Small intestine (tissue), 7 donors: ENCODE measurements at regions not wholly inside any gene's neighbourhood (a gene's known extent, or its start where the extent isn't known, plus 50 kb on each side); places are given as distances from the start of the nearest gene placed in this dataset.

Experiments used
- DNase-seq, 2 donors: peaks; one replicate each; pipeline versions ENCODE4 v3.0.0 to v3.0.0-alpha.2; 2013
- FAIRE-seq: peaks from 2 replicates; lab custom pipeline; 2012; peaks lifted over from hg19 to GRCh38; lab: Jason Lieb, UNC
- H3K27ac ChIP-seq, 3 donors: one replicate each; pipeline ENCODE4 v1.5.1; 2013; ENCODE audit warnings: low read length in 2 of 3, mild to moderate bottlenecking in 2 of 3, control low read depth in 1 of 3, inconsistent platforms in 1 of 3, low read depth in 1 of 3, moderate library complexity in 1 of 3
- H3K27me3 ChIP-seq, 3 donors: one replicate each; pipeline ENCODE4 v1.6.1; 2013; ENCODE audit warnings: low read length in 3 of 3, inconsistent platforms in 1 of 3; ENCODE audit not compliant: control insufficient read depth in 3 of 3, insufficient read depth in 3 of 3
- H3K36me3 ChIP-seq, 3 donors: one replicate each; pipeline ENCODE4 v1.6.1; 2013; ENCODE audit warnings: low read length in 3 of 3, inconsistent platforms in 1 of 3, low read depth in 1 of 3, mild to moderate bottlenecking in 1 of 3, moderate library complexity in 1 of 3; ENCODE audit not compliant: control insufficient read depth in 3 of 3, insufficient read depth in 2 of 3
- H3K4me1 ChIP-seq, 3 donors: one replicate each; pipeline ENCODE4 v1.6.1; 2013; ENCODE audit warnings: low read length in 2 of 3, inconsistent platforms in 1 of 3, low read depth in 1 of 3, mild to moderate bottlenecking in 1 of 3, moderate library complexity in 1 of 3; ENCODE audit not compliant: control insufficient read depth in 3 of 3, insufficient read depth in 2 of 3
- H3K4me3 ChIP-seq, 3 donors: one replicate each; pipeline ENCODE4 v1.5.1; 2013; ENCODE audit warnings: low read length in 3 of 3, control low read depth in 1 of 3, inconsistent platforms in 1 of 3, low read depth in 1 of 3, mild to moderate bottlenecking in 1 of 3, moderate library complexity in 1 of 3
- H3K9me3 ChIP-seq, 2 donors: one replicate each; pipeline ENCODE4 v1.6.1; 2013; ENCODE audit warnings: low read depth in 1 of 2, low read length in 1 of 2; ENCODE audit not compliant: control insufficient read depth in 2 of 2, insufficient read depth in 1 of 2
- WGBS, 3 donors: extraction: QIAGEN DNeasy Blood & Tissue Kit; methylation state at CpG; one replicate each; pipeline ENCODE4 v1.1.7; 2013; 5-methylcytosine and 5-hydroxymethylcytosine counted together
- donor health status: healthy with polysubstance abuse.
- donor health status: control.
- donor health status: control.
- donor health status: Bipolar disorder and iron deficiency.
- donor health status: healthy.

DNA sequence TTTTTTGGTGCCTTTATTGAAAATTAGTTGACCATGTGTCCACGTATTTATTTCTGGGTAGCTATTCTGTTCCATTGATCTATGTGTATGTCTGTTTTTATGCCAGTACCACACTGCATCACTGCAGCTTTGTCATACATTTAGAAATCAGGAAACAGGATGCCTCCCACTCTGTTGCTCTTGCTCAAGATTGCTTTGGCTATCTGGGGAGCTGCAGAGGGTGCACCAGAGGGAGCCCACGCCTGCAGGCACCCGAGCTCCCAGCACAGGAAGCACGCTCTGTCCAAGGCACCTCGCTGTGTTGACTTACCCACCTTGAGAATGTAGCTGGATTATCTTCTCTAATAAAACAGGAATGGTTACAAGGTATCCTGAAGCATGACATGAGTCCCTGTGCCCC is 301.7 kb downstream of the TCERG1L start:
- FAIRE-seq, result no peak

DNA sequence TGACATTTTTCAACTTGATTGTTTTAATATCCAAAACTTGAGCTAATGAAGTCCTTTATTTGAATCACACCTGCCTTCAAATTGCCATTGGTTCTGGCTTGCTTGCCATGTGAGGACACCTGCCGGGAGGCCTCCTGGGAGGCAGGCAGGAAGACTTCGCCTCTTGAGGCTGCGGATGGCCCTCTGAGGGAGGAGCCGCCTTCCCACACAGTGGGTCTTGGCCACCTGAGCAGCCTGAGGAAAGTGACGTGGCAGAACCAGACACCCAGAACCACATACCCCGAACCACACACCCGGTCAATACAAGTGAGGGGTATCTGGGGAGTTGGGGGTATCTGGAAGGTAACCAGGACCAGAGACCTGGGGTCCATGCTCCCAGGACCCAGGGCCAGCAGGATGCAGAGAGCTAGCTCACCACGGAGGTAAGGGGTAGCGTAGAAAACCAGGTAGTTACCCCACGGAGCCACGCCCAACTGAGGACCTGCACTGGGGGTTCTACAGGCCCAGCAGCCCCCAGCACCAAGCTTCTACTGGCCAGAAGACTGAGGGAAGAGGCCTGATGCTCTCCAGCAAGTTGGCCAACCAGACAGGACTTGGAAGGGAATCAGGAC is 300.5 kb downstream of the TCERG1L start:
- Histone ChIP-seq H3K9me3 (no peaks in the 10 kb centered on the region), H3K4me1 (no peaks in the 10 kb centered on the region), H3K27me3 (no peaks in the 10 kb centered on the region), H3K36me3 (no peaks in the 10 kb centered on the region), H3K4me3 (no peak overlapping the region), H3K27ac (no peak overlapping the region)
- no peak for DNase-seq
- FAIRE-seq, result no peak
- WGBS, 3 donors, result 87 to 90% (median 90%) methylated on average over 11 of the region's 11 CpGs

More for the DNA sequence above, 301.7 kb downstream of the TCERG1L start:
- no peak overlapping the region for H3K27ac ChIP-seq
- H3K27me3 ChIP-seq, result no peaks in the 10 kb centered on the region
- WGBS, 3 donors, result 55 to 69% (median 66%) methylated on average over 5 of the region's 5 CpGs
- H3K4me3 ChIP-seq, result no peak overlapping the region
- H3K36me3 ChIP-seq, result no peaks in the 10 kb centered on the region
- H3K9me3 ChIP-seq, result no peaks in the 10 kb centered on the region
- DNase-seq, result no peak
- no peaks in the 10 kb centered on the region for H3K4me1 ChIP-seq

DNA sequence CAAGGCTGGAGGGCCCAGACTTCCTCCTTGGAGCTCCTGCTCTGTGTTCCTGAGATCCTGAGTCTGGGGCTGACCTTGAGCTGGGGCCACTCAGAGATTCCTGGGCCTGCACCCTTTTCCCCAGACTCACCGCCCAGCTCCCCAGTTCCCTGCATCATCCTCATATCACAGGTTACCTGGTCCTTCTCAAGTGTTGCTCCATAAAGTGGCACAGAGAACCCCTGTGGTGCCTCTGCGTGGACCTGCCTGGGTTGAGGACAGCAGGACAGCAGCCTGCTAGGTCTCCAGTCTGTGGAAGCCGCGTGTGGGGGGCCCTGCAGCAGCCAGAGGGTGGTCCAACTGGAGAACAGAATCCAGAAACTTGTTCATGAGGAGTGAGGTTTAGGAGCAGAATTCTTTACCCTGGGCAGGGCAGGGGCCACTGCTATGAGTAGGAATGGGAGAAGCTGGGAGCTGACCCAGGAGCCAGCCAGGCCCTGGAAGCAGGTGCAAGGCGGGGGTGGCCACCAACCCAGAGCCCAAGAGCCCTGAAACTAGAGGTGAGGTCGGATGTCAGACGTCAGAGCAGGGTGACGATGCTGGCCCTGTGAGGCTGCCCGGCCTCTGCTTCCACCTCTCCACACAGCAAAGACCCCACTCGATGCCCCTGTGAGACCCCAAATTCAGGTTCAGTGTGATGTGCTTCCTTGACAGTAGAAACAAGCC is 299.4 kb downstream of the TCERG1L start:
- no peak overlapping the region for H3K4me3 ChIP-seq
- WGBS, 3 donors, result 72 to 82% (median 72%) methylated on average over 10 of the region's 10 CpGs
- H3K9me3 ChIP-seq, result no peaks in the 10 kb centered on the region
- no peaks in the 10 kb centered on the region for H3K27me3 ChIP-seq
- FAIRE-seq (no peak), DNase-seq (no peak)
- no peak overlapping the region for H3K27ac ChIP-seq
- H3K4me1 ChIP-seq, result no peaks in the 10 kb centered on the region
- H3K36me3 ChIP-seq, result no peaks in the 10 kb centered on the region

DNA sequence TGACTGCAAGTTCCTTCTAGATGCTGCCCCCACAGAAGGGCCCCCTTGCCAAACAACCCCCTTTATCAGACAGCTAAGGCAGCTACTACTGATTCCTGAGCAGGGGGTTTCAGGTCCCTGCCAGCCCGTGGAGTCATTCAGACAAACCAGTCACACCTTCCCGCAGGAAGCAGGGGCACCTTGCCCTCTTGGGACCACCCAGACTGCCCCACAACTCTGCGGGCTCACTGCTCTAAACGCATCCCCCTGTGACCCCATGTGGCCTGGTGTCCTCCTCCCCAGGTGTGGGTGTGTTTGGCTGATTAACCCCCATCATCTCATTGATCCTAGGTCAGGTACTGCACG is 298.9 kb downstream of the TCERG1L start:
- Histone ChIP-seq H3K4me3 (no peak overlapping the region), H3K4me1 (no peaks in the 10 kb centered on the region), H3K27me3 (no peaks in the 10 kb centered on the region), H3K36me3 (no peaks in the 10 kb centered on the region), H3K27ac (no peak overlapping the region), H3K9me3 (no peaks in the 10 kb centered on the region)
- 62 to 70% (median 64%) methylated on average over 5 of the region's 5 CpGs for WGBS, 3 donors
- DNase-seq, result no peak
- no peak for FAIRE-seq

DNA sequence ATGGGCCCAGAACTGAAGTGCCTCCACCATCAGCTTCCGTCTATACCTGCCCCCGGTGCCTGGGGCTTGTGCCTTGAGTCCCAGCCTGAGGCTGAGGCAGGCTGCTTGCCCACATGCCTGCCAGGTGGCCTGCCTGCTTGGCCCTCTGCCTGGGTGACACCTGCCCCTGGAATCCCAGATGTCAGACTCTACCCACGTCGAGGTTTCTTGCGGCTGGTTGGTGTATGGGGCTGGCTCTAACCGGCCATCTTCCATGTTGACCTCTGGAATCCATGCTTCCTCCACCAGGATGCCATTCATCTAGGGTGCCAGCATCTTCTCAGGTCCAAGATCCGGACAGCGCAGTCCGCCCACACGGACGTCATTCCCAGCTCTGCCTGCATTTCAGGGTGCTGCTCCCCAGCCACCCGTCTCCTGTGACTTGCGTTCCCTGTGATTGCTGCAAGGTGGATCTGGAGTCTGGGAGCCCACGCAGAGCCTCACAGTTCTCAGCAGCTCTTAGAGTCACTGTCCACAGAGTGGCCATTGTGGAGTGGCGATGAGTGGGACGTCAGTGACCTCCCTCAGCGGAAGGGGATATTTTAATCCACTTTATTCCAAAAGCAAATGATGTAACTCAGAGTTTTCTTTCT is 298.1 kb downstream of the TCERG1L start:
- no peak overlapping the region for H3K4me3 ChIP-seq
- H3K27ac ChIP-seq, result no peak overlapping the region
- no peaks in the 10 kb centered on the region for H3K9me3 ChIP-seq
- H3K4me1 ChIP-seq, result no peaks in the 10 kb centered on the region
- FAIRE-seq (no peak), DNase-seq (no peak)
- WGBS, 3 donors, result 88 to 90% (median 88%) methylated on average over 17 of the region's 17 CpGs
- no peaks in the 10 kb centered on the region for H3K36me3 ChIP-seq
- no peaks in the 10 kb centered on the region for H3K27me3 ChIP-seq

DNA sequence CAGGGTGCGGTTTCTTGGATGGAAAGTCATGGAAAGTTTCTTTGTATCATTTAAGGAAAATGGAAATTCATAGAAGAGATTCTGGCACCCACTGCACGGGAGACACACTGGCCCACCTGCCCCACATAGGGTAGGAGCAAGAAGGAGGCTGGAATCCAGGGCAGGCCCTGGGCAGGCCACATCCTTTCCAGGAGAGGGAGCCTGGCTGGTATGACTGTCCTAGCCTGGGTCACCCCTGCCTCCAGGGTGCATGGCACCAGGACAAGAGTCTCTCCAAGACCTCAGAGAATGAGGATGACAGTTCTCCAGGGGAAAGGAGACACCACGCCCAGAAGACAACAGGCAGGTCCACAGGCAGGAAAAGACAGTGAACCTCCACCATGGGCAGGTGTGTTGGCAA is 297.2 kb downstream of the TCERG1L start:
- Histone ChIP-seq H3K4me3 (no peak overlapping the region), H3K27ac (no peak overlapping the region), H3K9me3 (no peaks in the 10 kb centered on the region), H3K27me3 (no peaks in the 10 kb centered on the region), H3K4me1 (no peaks in the 10 kb centered on the region), H3K36me3 (no peaks in the 10 kb centered on the region)
- 67 to 78% (median 67%) methylated on average over 3 of the region's 3 CpGs for WGBS, 3 donors
- DNase-seq (no peak), FAIRE-seq (no peak)

DNA sequence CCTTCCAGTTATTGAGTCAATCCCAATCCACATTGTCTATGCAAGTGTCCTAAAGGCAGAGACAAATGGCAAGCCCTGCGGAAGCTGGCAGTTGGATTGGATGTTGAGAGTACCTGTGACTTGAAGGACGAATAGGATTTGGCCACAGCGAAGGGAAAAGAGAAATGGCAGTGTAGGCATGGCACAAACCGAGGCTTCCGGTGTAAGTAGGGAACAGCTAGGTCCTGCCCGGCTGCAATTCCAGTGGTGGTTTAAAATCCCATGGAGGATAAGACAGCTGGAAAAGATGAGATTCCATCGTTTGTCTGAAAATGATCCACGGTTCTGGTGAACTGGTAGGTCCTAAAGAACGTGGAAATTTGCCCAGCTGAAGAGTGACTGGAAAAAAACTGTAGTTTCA is 296.2 kb downstream of the TCERG1L start:
- 77 to 81% (median 78%) methylated on average over 9 of the region's 9 CpGs for WGBS, 3 donors
- FAIRE-seq, result no peak
- Histone ChIP-seq H3K4me3 (no peak overlapping the region), H3K4me1 (no peaks in the 10 kb centered on the region), H3K27me3 (no peaks in the 10 kb centered on the region), H3K9me3 (no peaks in the 10 kb centered on the region), H3K27ac (no peak overlapping the region), H3K36me3 (no peaks in the 10 kb centered on the region)
- DNase-seq, result no peak

DNA sequence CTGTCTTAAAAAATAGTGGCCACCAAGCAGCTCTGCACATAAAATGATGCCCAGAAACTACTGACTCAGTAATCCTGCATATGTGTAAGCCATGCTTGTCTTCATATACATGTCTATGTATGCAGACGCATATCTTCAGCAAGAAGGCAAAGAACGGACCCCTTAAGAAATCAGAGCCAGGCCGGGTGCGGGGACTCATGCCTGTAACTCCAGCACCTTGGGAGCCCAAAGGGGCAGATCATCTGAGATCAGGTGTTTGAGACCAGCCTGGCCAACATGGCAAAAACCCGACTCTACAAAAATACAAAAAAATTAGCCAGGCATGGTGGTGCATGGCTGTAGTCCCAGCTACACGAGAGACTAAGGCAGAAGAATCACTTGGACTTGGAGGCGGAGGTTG is 295.0 kb downstream of the TCERG1L start:
- DNase-seq, result no peak
- Histone ChIP-seq H3K4me3 (no peak overlapping the region), H3K9me3 (no peaks in the 10 kb centered on the region), H3K27ac (no peak overlapping the region), H3K4me1 (no peaks in the 10 kb centered on the region), H3K36me3 (no peaks in the 10 kb centered on the region), H3K27me3 (no peaks in the 10 kb centered on the region)
- FAIRE-seq, result no peak
- WGBS, 3 donors, result 88 to 92% (median 89%) methylated on average over 7 of the region's 7 CpGs
